ENCODE measurements at regions not wholly inside any gene's neighbourhood (a gene's known extent, or its start where the extent isn't known, plus 50 kb on each side); places are given as distances from the start of the nearest gene placed in this dataset.
A peak's percentile ranks its signal among the peaks of the same experiment; 100 is the strongest.
"Not testable (repeated sequence)": the region's sequence is repeated elsewhere in the genome, so short reads cannot be mapped to it uniquely, and the experiment has no call there.

DNA sequence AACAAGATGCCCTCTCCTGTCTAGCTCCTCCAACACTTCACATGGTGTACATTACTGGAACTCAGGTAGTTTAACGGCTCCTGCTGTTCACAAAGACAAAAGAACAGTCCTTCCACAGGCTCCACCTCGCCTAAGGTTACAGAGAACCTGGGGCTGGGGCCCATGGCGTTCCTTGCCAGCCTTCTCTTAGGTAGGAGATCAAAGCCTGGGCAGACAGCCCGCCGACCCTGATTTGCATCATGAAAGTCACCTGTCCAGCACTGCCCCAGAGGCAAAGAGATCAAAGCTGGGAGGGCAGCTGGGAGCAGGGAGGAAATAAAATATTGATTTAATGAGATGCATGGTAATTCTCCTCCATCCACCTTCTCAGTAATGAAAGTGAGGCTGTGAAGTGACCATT is 115.0 kb upstream of the SLIT3 start:
- no peak for DNase-seq (ENCODE audit: low read depth)

GRCh38 chr5:169415371-169415770 is 114.4 kb upstream of the SLIT3 start:
- DNase-seq (ENCODE audit: low read depth) = no peak

DNA sequence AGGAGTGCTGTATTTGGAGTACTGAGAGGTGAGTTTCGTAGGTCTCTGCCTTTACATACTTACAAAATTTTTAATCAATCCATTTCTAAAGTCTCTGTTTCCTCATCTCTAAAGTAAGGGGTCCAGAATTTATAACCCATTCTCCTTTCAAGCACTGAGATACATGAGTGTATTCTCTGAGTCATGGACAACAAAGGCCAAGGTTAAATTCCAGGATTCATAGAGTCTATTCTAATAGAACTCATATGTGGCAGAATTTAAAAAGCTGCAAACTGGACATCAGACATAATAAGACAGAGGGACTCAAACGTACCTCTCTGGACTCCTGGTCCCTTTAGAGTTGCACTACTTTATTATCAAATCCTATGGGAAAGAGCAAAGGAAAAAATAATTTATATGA is 112.5 kb upstream of the SLIT3 start:
- no peak for DNase-seq (ENCODE audit: low read depth)

- no peak for DNase-seq (ENCODE audit: low read depth)
Observed at GRCh38 chr5:169412831-169413230, 111.9 kb upstream of the SLIT3 start.

- no peak for DNase-seq (ENCODE audit: low read depth)
Observed at GRCh38 chr5:169411786-169412430, 111.0 kb upstream of the SLIT3 start.

DNA sequence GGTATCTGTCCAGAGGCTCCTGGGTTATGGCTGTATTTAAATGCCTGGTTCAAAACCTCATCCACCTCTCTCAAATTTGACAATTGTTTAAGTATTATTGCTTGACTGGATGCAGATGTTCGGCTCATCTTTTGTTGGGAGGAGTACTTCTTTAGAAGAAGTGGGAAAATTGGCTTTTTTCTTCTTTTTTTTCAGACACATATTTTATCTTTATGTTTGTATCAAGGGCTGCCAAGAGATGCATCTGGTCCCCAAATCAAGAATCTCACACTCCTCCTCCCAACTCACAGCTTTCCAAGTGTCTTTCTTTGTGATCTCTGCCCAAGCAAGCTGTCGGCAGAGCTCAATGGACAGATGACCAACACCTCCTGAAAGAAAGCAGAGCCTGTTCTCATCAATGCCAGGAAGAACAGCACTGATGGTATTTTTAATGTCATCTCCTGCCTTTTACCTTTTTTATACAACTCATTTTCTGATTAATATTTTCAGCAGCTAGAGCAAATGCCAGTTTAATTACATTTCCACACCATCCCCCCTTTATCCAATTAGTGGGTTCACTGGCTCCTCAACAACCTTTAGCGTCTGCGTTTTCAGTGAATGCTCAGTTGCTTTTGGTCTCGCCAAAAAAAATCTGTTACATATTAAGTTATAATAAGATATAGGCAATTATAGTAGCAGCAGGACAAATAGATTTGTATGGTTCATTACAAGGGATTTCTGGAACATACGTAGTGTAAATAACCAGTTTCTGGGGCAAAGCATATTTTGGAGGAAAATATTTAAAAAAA is 110.3 kb upstream of the SLIT3 start:
- no peak for DNase-seq (ENCODE audit: low read depth)

GRCh38 chr5:169408731-169409130 is 107.8 kb upstream of the SLIT3 start:
- no peak for DNase-seq (ENCODE audit: low read depth)

DNA sequence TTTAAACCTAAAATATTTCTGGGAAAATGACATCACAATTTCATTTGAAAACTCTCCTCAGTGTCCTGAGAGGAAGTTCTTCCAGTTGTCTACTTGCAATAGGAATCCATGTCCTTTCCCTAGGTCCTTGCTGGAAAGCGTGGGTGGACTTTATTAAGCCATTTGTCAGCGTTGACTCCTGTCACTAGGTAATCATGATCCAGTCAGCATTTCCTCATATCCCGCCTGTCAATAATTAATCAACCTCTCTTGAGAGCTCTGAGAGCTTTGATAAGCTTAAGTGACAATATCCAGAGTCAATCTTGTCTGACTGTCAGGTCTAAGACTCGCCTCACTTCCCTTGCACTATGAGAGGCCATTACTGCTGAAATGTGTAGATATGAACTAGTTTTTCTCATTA is 107.2 kb upstream of the SLIT3 start:
- DNase-seq (ENCODE audit: low read depth) = no peak

DNA sequence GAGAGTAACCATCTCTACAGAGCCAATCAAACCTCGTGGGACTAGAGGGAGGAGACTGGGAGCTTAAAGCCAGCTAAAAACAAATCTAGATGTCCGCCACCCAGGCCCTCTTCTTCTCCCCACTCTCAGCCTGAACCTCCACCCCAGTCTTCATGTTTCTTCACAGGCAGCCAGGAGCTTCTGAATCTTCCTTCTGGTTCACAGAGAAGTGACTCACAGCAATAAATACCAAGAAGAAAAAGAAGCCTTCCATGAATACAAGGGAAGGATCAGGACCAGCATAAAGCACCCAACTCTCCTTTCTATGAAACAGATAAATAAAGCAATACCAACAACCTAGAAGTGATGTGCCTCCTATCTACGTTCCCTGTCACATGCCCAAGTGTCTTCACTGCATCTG is 103.3 kb upstream of the SLIT3 start:
- no peak for DNase-seq (ENCODE audit: low read depth)

DNA sequence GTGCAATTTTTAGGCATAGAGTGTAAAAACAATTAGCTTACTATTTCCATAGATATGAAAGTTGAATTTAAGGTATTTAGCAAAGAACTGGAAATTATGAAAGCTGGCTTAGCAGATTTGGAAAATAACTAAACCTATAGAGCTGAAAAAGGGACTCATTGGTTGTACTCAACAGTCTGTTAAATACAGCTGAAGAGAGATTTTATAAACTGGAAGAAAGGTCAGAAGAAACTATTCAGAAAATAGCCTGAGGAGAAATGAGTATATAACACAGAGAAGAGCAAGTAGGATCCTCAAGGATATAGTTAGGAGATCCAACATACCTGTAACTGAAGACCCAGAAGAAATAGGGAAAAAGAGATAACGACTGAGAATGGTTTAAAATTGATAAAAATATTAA is 97.6 kb upstream of the SLIT3 start:
- no peak for DNase-seq (ENCODE audit: low read depth)

DNA sequence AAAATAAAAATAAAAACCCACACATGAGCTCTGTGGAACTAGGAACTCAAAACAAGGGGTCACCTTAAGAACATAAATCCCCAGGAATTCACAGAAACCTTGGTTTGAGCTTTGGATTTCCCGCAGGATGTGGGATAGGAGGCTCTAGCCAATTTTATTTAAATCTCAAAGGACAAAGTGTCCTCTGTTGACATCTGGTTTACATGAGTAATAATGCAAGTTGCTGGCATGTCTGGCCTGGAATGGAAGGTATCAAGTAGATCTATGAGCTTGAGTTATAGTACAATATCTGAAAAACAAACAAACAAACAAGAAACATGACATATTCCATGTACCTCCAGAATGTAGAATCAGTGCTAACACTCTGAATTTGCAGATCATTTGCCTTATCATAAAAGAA is 94.2 kb upstream of the SLIT3 start:
- no peak for DNase-seq (ENCODE audit: low read depth)

DNA sequence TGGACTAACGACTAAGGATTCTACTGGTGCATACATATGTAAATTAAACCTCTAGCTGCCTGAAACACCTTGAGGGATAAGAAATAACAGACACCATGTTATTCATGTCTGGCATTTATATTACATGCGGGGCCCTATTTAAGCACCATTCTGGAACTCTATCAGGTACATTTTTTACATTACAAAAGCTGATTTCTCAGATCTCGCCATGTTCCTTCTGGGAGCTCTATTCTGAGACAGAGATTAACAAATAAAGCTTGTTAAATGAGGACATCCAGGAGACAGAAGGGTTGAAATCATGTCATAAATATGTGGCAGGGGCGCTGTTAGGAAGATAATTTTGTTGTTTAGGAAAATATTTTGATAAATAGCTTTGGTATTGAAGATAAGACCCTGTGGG is 93.4 kb upstream of the SLIT3 start:
- DNase-seq (ENCODE audit: low read depth) = no peak

GRCh38 chr5:169393907-169394306 is 93.0 kb upstream of the SLIT3 start:
- DNase-seq (ENCODE audit: low read depth) = no peak

GRCh38 chr5:169390265-169390664 is 89.3 kb upstream of the SLIT3 start:
- DNase-seq (ENCODE audit: low read depth) = no peak

DNA sequence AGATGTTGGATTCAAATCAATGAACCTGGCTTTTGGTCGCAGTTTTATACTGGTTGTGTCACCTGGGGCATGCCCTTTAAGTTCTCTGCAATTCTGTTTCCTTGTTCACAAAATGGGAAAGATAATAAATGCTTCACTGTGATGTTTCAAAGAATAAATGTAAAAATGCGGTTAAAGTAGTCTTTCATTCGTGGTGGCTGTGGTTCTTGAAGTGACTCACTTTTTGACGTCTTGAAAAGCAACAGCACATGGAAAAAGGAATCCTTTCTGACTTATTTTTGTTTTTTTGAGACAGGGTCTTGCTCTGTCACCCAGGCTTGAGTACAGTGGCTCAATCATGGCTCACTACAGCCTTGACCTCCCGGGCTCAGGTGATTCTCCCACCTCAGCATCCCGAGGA is 88.4 kb upstream of the SLIT3 start:
- no peak for DNase-seq (ENCODE audit: low read depth)

- no peak for DNase-seq (ENCODE audit: low read depth)
Observed at GRCh38 chr5:169385636-169386035, 84.7 kb upstream of the SLIT3 start.

DNA sequence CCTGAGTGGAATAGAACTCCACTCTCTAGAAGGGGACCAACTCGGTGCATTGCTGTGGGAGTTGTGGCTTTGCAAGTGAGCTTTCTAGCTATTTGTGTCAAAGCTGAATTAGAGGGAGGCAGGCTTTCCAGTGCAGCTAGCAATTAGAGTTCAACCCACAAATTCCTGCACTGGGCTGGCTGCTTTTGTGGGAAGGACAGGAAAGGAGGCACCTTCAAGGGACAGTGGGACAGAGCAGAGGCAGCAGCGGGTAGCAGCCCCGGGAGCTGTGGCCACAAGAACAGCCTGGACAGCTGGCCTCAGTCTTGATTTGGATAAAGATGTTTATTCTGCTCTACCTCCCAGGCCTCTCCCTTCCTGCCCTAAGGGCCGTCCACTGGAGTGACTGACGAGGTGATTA is 83.7 kb upstream of the SLIT3 start:
- peak; percentile 40 for DNase-seq (ENCODE audit: low read depth)

- no peak for DNase-seq (ENCODE audit: low read depth)
Observed at GRCh38 chr5:169374761-169375160, 73.8 kb upstream of the SLIT3 start.

DNA sequence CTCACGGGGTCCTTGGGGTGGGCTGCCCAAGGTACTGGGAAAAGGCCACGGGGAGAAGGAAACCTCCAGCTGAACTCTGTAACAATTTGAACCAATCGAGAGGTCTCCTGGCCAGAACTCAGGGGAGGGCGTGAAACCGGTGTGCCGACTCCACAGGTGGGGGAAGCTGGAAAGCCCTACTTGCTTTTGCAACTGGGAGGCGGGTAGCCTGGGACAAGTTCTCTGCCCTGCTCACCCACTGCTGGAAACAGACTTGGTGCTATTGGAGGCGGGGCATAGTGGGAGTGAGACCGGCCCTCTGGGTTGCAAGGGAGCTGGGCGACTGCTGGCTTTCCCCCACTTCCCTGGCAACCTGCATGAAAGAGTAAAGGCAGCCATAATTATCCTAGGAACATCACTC is 73.2 kb upstream of the SLIT3 start:
- no peak for DNase-seq (ENCODE audit: low read depth)

DNA sequence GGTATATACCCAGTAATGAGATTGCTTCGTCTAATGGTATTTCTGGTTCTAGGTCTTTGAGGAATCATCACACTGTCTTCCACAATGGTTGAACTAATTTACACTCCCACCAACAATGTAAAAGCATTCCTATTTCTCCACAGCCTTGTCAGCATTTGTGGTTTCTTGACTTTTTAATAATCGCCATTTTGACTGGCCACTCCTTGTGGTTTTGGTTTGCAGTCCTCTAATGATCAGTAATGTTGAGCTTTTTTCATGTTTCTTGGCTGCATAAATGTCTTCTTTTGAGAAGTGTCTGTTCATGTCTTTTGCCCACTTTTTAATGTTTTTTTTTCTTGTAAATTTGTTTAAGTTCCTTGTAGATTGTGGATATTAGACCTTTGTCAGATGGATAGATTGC is 70.9 kb upstream of the SLIT3 start:
- DNase-seq (ENCODE audit: low read depth) = not testable (repeated sequence)

DNA sequence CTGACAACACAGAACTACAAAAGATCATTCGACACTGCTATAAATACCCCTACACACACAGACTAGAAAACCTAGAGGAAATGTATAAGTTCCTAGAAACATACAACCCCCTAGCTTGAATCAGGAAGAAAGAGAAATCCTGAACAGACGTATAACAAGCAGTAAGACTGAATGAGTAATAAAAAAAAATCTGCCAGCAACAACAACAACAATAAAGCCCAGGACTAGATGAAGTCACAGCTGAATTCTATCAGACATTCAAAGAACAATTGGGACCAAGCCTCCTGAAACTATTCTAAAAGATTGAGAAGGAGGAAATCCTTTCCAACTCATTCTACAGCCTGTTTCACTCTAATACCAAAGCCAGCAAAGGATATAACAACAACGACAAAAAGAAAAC is 68.2 kb upstream of the SLIT3 start:
- no peak for DNase-seq (ENCODE audit: low read depth)

- DNase-seq (ENCODE audit: low read depth) = no peak
Observed at GRCh38 chr5:169367861-169368260, 66.9 kb upstream of the SLIT3 start.

GRCh38 chr5:169357291-169357690 is 56.4 kb upstream of the SLIT3 start:
- DNase-seq (ENCODE audit: low read depth) = no peak

Data from myocyte (in vitro differentiated cells).